ENCODE measurements at regions not wholly inside any gene's neighbourhood (a gene's known extent, or its start where the extent isn't known, plus 50 kb on each side); places are given as distances from the start of the nearest gene placed in this dataset.

GRCh38 chr14:39939023-39939422 is 506.8 kb upstream of the FBXO33 start:
- no peak for TF ChIP-seq CTCF (IDR thresholded peaks at IDR 0.05)
- TF ChIP-seq POLR2AphosphoS5 (IDR thresholded peaks at IDR 0.05): no peak
- no peak for TF ChIP-seq POLR2A (IDR thresholded peaks at IDR 0.05)
- no peak for TF ChIP-seq EP300 (IDR thresholded peaks at IDR 0.05)
